Osteocyte (in vitro differentiated cells): ENCODE measurements at regions not wholly inside any gene's neighbourhood (a gene's known extent, or its start where the extent isn't known, plus 50 kb on each side); places are given as distances from the start of the nearest gene placed in this dataset.

Experiments used
- DNase-seq: peaks from one replicate; pipeline ENCODE4 v3.0.0; 2021; ENCODE audit warnings: mixed read lengths; ENCODE audit not compliant: unreplicated experiment; ENCODE audit errors: extremely low spot score
- H3K27ac Mint-ChIP-seq: one replicate; pipeline ENCODE4 v1.8.0; 2021; ENCODE audit warnings: mild to moderate bottlenecking, mixed read lengths; ENCODE audit not compliant: unreplicated experiment
- H3K27me3 Mint-ChIP-seq: one replicate; pipeline ENCODE4 v1.8.0; 2021; ENCODE audit warnings: mixed read lengths; ENCODE audit not compliant: unreplicated experiment
- H3K36me3 Mint-ChIP-seq: one replicate; pipeline ENCODE4 v1.8.0; 2021; ENCODE audit warnings: mixed read lengths; ENCODE audit not compliant: unreplicated experiment
- H3K4me1 Mint-ChIP-seq: one replicate; pipeline ENCODE4 v1.8.0; 2021; ENCODE audit warnings: mixed read lengths; ENCODE audit not compliant: unreplicated experiment
- H3K4me3 Mint-ChIP-seq: one replicate; pipeline ENCODE4 v1.8.0; 2021; ENCODE audit warnings: mild to moderate bottlenecking, moderate library complexity, mixed read lengths; ENCODE audit not compliant: unreplicated experiment
- H3K9me3 Mint-ChIP-seq: one replicate; pipeline ENCODE4 v1.8.0; 2021; ENCODE audit warnings: mixed read lengths; ENCODE audit not compliant: unreplicated experiment
- CTCF ChIP-seq: fragments of 200-600 bp; sonication (generic); IDR thresholded peaks from 2 replicates; pipeline ENCODE4 v1.5.0; 2021; ENCODE audit warnings: antibody characterized with exemption, mild to moderate bottlenecking, moderate library complexity

- no peaks in the 10 kb centered on the region for H3K36me3 Mint-ChIP-seq
- peaks cover 8% of the 10 kb centered on the region for H3K9me3 Mint-ChIP-seq
- H3K27me3 Mint-ChIP-seq, result no peaks in the 10 kb centered on the region
- TF ChIP-seq CTCF, result no peak
- no peaks in the 10 kb centered on the region for H3K4me1 Mint-ChIP-seq
- H3K4me3 Mint-ChIP-seq, result no peak overlapping the region
- no peak overlapping the region for H3K27ac Mint-ChIP-seq
- DNase-seq, result no peak
These were observed 233.0 kb upstream of the SATB1 start for GRCh38 chr3:18657858-18658820.

GRCh38 chr3:18656866-18657265 is 231.7 kb upstream of the SATB1 start:
- no peaks in the 10 kb centered on the region for H3K4me1 Mint-ChIP-seq
- no peak for TF ChIP-seq CTCF
- H3K27ac Mint-ChIP-seq, result no peak overlapping the region
- DNase-seq, result no peak
- no peaks in the 10 kb centered on the region for H3K36me3 Mint-ChIP-seq
- H3K9me3 Mint-ChIP-seq, result peaks cover 8% of the 10 kb centered on the region
- no peak overlapping the region for H3K4me3 Mint-ChIP-seq
- H3K27me3 Mint-ChIP-seq, result no peaks in the 10 kb centered on the region

GRCh38 chr3:18656410-18656809 is 231.3 kb upstream of the SATB1 start:
- H3K4me3 Mint-ChIP-seq, result no peak overlapping the region
- peaks cover 3% of the 10 kb centered on the region for H3K9me3 Mint-ChIP-seq
- no peaks in the 10 kb centered on the region for H3K36me3 Mint-ChIP-seq
- no peak for TF ChIP-seq CTCF
- H3K27ac Mint-ChIP-seq, result no peak overlapping the region
- DNase-seq, result no peak
- H3K4me1 Mint-ChIP-seq, result no peaks in the 10 kb centered on the region
- H3K27me3 Mint-ChIP-seq, result no peaks in the 10 kb centered on the region

GRCh38 chr3:18655827-18656226 is 230.7 kb upstream of the SATB1 start:
- DNase-seq, result no peak
- H3K27ac Mint-ChIP-seq, result no peak overlapping the region
- no peak overlapping the region for H3K4me3 Mint-ChIP-seq
- no peak for TF ChIP-seq CTCF
- H3K9me3 Mint-ChIP-seq, result no peaks in the 10 kb centered on the region
- no peaks in the 10 kb centered on the region for H3K4me1 Mint-ChIP-seq
- no peaks in the 10 kb centered on the region for H3K27me3 Mint-ChIP-seq
- H3K36me3 Mint-ChIP-seq, result no peaks in the 10 kb centered on the region

GRCh38 chr3:18652781-18653180 is 227.6 kb upstream of the SATB1 start:
- Mint-ChIP-seq H3K4me3 (no peak overlapping the region), H3K27me3 (no peaks in the 10 kb centered on the region), H3K4me1 (no peaks in the 10 kb centered on the region), H3K36me3 (no peaks in the 10 kb centered on the region), H3K27ac (no peak overlapping the region), H3K9me3 (no peaks in the 10 kb centered on the region)
- no peak for DNase-seq
- TF ChIP-seq CTCF, result no peak
